Endodermal cell (in vitro differentiated cells): ENCODE measurements at regions not wholly inside any gene's neighbourhood (a gene's known extent, or its start where the extent isn't known, plus 50 kb on each side); places are given as distances from the start of the nearest gene placed in this dataset.

ENCODE experiments used
- DNase-seq: peaks from one replicate; pipeline ENCODE4 v3.0.0-alpha.2; 2017
- H3K27ac ChIP-seq: 2 replicates; pipeline ENCODE4 v1.5.1; 2013; ENCODE audit warnings: mild to moderate bottlenecking, low read depth, low read length, moderate library complexity
- H3K27me3 ChIP-seq: 2 replicates; pipeline ENCODE4 v1.6.1; 2013; ENCODE audit warnings: mild to moderate bottlenecking, low read length, moderate library complexity; ENCODE audit not compliant: insufficient read depth, control insufficient read depth, poor library complexity, severe bottlenecking
- H3K36me3 ChIP-seq: 2 replicates; pipeline ENCODE4 v1.7.0; 2013; ENCODE audit warnings: mild to moderate bottlenecking, low read length, moderate library complexity; ENCODE audit not compliant: control insufficient read depth, insufficient read depth
- H3K4me1 ChIP-seq: one replicate; pipeline ENCODE4 v1.7.0; 2013; ENCODE audit warnings: low read length; ENCODE audit not compliant: control insufficient read depth, insufficient read depth
- H3K4me3 ChIP-seq: 2 replicates; pipeline ENCODE4 v1.5.1; 2013; ENCODE audit warnings: mild to moderate bottlenecking, low read length, moderate library complexity
- H3K9ac ChIP-seq: 2 replicates; pipeline ENCODE4 v1.6.1; 2013; ENCODE audit warnings: mild to moderate bottlenecking, low read length, moderate library complexity; ENCODE audit not compliant: poor library complexity, severe bottlenecking; ENCODE audit errors: extremely low read depth
- H3K9me3 ChIP-seq: 2 replicates; pipeline ENCODE4 v1.6.1; 2013; ENCODE audit warnings: mild to moderate bottlenecking, low read length, moderate library complexity; ENCODE audit not compliant: control insufficient read depth
- H3K27ac Mint-ChIP-seq: 2 replicates; pipeline ENCODE4 v1.8.0; 2020; ENCODE audit warnings: mixed read lengths
- H3K27me3 Mint-ChIP-seq: 2 replicates; pipeline ENCODE4 v1.8.0; 2021; ENCODE audit warnings: mild to moderate bottlenecking, mixed read lengths; ENCODE audit not compliant: insufficient read depth
- H3K36me3 Mint-ChIP-seq: 2 replicates; pipeline ENCODE4 v1.8.0; 2020; ENCODE audit warnings: low read depth, mixed read lengths
- H3K4me1 Mint-ChIP-seq: 2 replicates; pipeline ENCODE4 v1.8.0; 2020; ENCODE audit warnings: mixed read lengths
- H3K4me3 Mint-ChIP-seq: 2 replicates; pipeline ENCODE4 v1.8.0; 2020; ENCODE audit warnings: mild to moderate bottlenecking, moderate library complexity, mixed read lengths
- H3K9me3 Mint-ChIP-seq: 2 replicates; pipeline ENCODE4 v1.8.0; 2020; ENCODE audit warnings: mild to moderate bottlenecking, mixed read lengths
- CTCF ChIP-seq: fragments of 200-600 bp; sonication (generic); conservative IDR thresholded peaks from 2 replicates; pipeline ENCODE4 v1.5.0; 2021; ENCODE audit warnings: antibody characterized with exemption, mild to moderate bottlenecking
- WGBS, 2 experiments: methylation state at CpG; one replicate each; pipeline versions ENCODE4 v1.1.5 to v1.1.7; 2013; ENCODE audit warnings: missing lambda C conversion rate in 2 of 2, mixed read lengths in 1 of 2; ENCODE audit not compliant: insufficient coverage in 1 of 2, insufficient read length in 1 of 2; 5-methylcytosine and 5-hydroxymethylcytosine counted together

- Histone ChIP-seq H3K27ac (no peak overlapping the region), H3K4me1 (peaks cover 7% of the 10 kb centered on the region), H3K27me3 (no peaks in the 10 kb centered on the region), H3K4me3 (no peak overlapping the region), H3K9me3 (peaks cover 12% of the 10 kb centered on the region), H3K36me3 (no peaks in the 10 kb centered on the region), H3K9ac (no peak overlapping the region)
- peaks cover 23% of the 10 kb centered on the region for H3K27me3 Mint-ChIP-seq
- no peaks in the 10 kb centered on the region for H3K36me3 Mint-ChIP-seq
- DNase-seq = peak; percentile 46
- H3K4me1 Mint-ChIP-seq = peaks cover 48% of the 10 kb centered on the region
- peak; percentile 44 for TF ChIP-seq CTCF
- no peak overlapping the region for H3K27ac Mint-ChIP-seq
- peaks cover 6% of the 10 kb centered on the region for H3K9me3 Mint-ChIP-seq
- no peak overlapping the region for H3K4me3 Mint-ChIP-seq
- WGBS, 2 experiments = 80 to 92% methylated on average over 4 of the region's 4 CpGs
These were observed 74.3 kb downstream of the EMP1 start for GRCh38 chr12:13270817-13271216.
